ENCODE measurements at regions not wholly inside any gene's neighbourhood (a gene's known extent, or its start where the extent isn't known, plus 50 kb on each side); places are given as distances from the start of the nearest gene placed in this dataset.

GRCh38 chr2:236673823-236674185, 104.2 kb downstream of the ACKR3 start:
- no peaks in the 10 kb centered on the region for H3K9me3 ChIP-seq (ENCODE audit: low read depth)
- TF ChIP-seq, protein P1, sequence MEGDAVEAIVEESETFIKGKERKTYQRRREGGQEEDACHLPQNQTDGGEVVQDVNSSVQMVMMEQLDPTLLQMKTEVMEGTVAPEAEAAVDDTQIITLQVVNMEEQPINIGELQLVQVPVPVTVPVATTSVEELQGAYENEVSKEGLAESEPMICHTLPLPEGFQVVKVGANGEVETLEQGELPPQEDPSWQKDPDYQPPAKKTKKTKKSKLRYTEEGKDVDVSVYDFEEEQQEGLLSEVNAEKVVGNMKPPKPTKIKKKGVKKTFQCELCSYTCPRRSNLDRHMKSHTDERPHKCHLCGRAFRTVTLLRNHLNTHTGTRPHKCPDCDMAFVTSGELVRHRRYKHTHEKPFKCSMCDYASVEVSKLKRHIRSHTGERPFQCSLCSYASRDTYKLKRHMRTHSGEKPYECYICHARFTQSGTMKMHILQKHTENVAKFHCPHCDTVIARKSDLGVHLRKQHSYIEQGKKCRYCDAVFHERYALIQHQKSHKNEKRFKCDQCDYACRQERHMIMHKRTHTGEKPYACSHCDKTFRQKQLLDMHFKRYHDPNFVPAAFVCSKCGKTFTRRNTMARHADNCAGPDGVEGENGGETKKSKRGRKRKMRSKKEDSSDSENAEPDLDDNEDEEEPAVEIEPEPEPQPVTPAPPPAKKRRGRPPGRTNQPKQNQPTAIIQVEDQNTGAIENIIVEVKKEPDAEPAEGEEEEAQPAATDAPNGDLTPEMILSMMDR (IDR thresholded peaks at IDR 0.05; ENCODE audit: poor library complexity): no peak
- no peak for TF ChIP-seq EZH2phosphoT487 (IDR thresholded peaks at IDR 0.05; ENCODE audit: low read depth, severe bottlenecking, unreplicated experiment)
- TF ChIP-seq EZH2 (IDR thresholded peaks at IDR 0.05; ENCODE audit: borderline replicate concordance): no peak

GRCh38 chr2:236674238-236674637, 104.6 kb downstream of the ACKR3 start:
- TF ChIP-seq, protein P1 (IDR thresholded peaks at IDR 0.05; ENCODE audit: poor library complexity): no peak
- no peak for TF ChIP-seq EZH2phosphoT487 (IDR thresholded peaks at IDR 0.05; ENCODE audit: low read depth, severe bottlenecking, unreplicated experiment)
- TF ChIP-seq EZH2 (IDR thresholded peaks at IDR 0.05; ENCODE audit: borderline replicate concordance): no peak
- no peaks in the 10 kb centered on the region for H3K9me2 ChIP-seq (replicated peaks; ENCODE audit: insufficient read depth)
- no peaks in the 10 kb centered on the region for H3K79me2 ChIP-seq
- peak overlapping the region; percentile 41 for H3K27ac ChIP-seq
- no peaks in the 10 kb centered on the region for H4K20me1 ChIP-seq (ENCODE audit: insufficient read depth, poor library complexity, severe bottlenecking)
- H2AFZ ChIP-seq: no peak overlapping the region
- H3K9me3 ChIP-seq (ENCODE audit: low read depth): no peaks in the 10 kb centered on the region
- no peak overlapping the region for H3K4me2 ChIP-seq
- H3K27me3 ChIP-seq: no peaks in the 10 kb centered on the region
- WGBS (ENCODE audit: low lambda C conversion rate, missing lambda C conversion rate): 96% methylated on average over 7 of the region's 7 CpGs
- no peak for DNase-seq (ENCODE audit: low spot score)
- H3K4me1 ChIP-seq (ENCODE audit: insufficient read depth): peaks cover 8% of the 10 kb centered on the region
- no peaks in the 10 kb centered on the region for H3K36me3 ChIP-seq (replicated peaks; ENCODE audit: insufficient read depth, low read depth)
- no peak overlapping the region for H3K4me3 ChIP-seq

More at GRCh38 chr2:236673823-236674185, 104.2 kb downstream of the ACKR3 start:
- H3K4me3 ChIP-seq: no peak overlapping the region
- H2AFZ ChIP-seq: no peak overlapping the region
- H3K36me3 ChIP-seq (replicated peaks; ENCODE audit: insufficient read depth, low read depth): no peaks in the 10 kb centered on the region
- 97% methylated on average over 4 of the region's 4 CpGs for WGBS (ENCODE audit: low lambda C conversion rate, missing lambda C conversion rate)
- no peak overlapping the region for H3K27ac ChIP-seq
- H3K27me3 ChIP-seq: no peaks in the 10 kb centered on the region
- peaks cover 8% of the 10 kb centered on the region for H3K4me1 ChIP-seq (ENCODE audit: insufficient read depth)
- H3K4me2 ChIP-seq: no peak overlapping the region
- no peaks in the 10 kb centered on the region for H4K20me1 ChIP-seq (ENCODE audit: insufficient read depth, poor library complexity, severe bottlenecking)
- DNase-seq (ENCODE audit: low spot score): no peak
- no peaks in the 10 kb centered on the region for H3K79me2 ChIP-seq
- H3K9me2 ChIP-seq (replicated peaks; ENCODE audit: insufficient read depth): no peaks in the 10 kb centered on the region

DNA sequence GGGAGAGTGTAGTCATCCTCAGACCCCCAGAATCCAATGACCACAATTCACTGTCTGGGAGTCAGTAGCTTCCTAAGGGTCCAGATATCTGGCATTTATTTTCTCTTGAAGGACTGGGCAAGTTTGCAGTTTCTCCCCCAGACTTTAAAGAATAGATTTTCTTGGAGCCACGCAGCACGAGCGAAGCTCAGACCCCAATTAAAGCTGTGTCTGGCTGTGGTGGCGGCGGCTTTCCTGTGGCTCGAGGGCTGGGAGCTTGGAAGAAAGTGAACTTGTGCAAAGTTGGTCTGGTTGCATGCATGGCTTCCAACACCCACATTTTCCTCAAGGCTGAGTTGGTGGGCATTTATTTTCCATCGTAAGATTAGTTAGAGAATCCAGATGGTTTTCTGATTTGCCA, 105.0 kb downstream of the ACKR3 start:
- Histone ChIP-seq H3K79me2 (no peaks in the 10 kb centered on the region), H3K4me1 (ENCODE audit: insufficient read depth) (peaks cover 8% of the 10 kb centered on the region), H3K4me2 (no peak overlapping the region), H3K36me3 (replicated peaks; ENCODE audit: insufficient read depth, low read depth) (no peaks in the 10 kb centered on the region), H4K20me1 (ENCODE audit: insufficient read depth, poor library complexity, severe bottlenecking) (no peaks in the 10 kb centered on the region), H3K4me3 (no peak overlapping the region), H3K9me2 (replicated peaks; ENCODE audit: insufficient read depth) (no peaks in the 10 kb centered on the region), H3K27me3 (no peaks in the 10 kb centered on the region), H3K27ac (peak overlapping the region; percentile 41), H3K9me3 (ENCODE audit: low read depth) (no peaks in the 10 kb centered on the region), H2AFZ (no peak overlapping the region)
- TF ChIP-seq, protein P1 (IDR thresholded peaks at IDR 0.05; ENCODE audit: poor library complexity): no peak
- TF ChIP-seq EZH2 (IDR thresholded peaks at IDR 0.05; ENCODE audit: borderline replicate concordance): no peak
- TF ChIP-seq EZH2phosphoT487 (IDR thresholded peaks at IDR 0.05; ENCODE audit: low read depth, severe bottlenecking, unreplicated experiment): no peak
- DNase-seq (ENCODE audit: low spot score): no peak
- WGBS (ENCODE audit: low lambda C conversion rate, missing lambda C conversion rate): 57% methylated on average over 7 of the region's 7 CpGs

DNA sequence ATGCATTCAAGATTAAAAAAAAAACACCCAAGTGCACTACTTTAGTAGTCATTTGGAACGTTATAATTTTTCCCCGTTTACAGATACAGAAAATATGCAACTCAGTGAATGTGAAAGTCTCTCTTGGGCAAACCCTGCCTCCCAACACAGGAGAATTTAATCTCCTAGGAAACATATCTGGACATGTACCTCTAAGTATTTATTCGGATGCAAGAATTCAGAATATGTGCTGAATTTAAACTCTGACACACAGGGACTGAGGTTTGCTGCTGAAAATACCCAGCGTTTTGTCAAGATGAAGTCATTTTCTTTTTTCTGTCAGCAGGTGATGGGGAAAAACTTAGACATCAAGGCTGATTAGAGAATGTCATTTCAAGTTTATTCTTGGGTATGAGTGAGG, 105.4 kb downstream of the ACKR3 start:
- no peak overlapping the region for H2AFZ ChIP-seq

More for the DNA sequence above, 105.4 kb downstream of the ACKR3 start:
- Histone ChIP-seq H3K4me1 (ENCODE audit: insufficient read depth) (peaks cover 10% of the 10 kb centered on the region), H3K9me3 (ENCODE audit: low read depth) (no peaks in the 10 kb centered on the region), H3K27ac (peak overlapping the region; percentile 41), H3K9me2 (replicated peaks; ENCODE audit: insufficient read depth) (no peaks in the 10 kb centered on the region), H4K20me1 (ENCODE audit: insufficient read depth, poor library complexity, severe bottlenecking) (no peaks in the 10 kb centered on the region), H3K4me3 (no peak overlapping the region), H3K79me2 (no peaks in the 10 kb centered on the region), H3K4me2 (no peak overlapping the region), H3K36me3 (replicated peaks; ENCODE audit: insufficient read depth, low read depth) (no peaks in the 10 kb centered on the region), H3K27me3 (no peaks in the 10 kb centered on the region)
- DNase-seq (ENCODE audit: low spot score): no peak
- WGBS (ENCODE audit: low lambda C conversion rate, missing lambda C conversion rate): 43% methylated on average over 4 of the region's 4 CpGs
- TF ChIP-seq EZH2phosphoT487 (IDR thresholded peaks at IDR 0.05; ENCODE audit: low read depth, severe bottlenecking, unreplicated experiment) (no peak), EZH2 (IDR thresholded peaks at IDR 0.05; ENCODE audit: borderline replicate concordance) (no peak)
- TF ChIP-seq, protein P1 (IDR thresholded peaks at IDR 0.05; ENCODE audit: poor library complexity): no peak
